Thyroid gland (tissue), 4 donors: ENCODE measurements at regions not wholly inside any gene's neighbourhood (a gene's known extent, or its start where the extent isn't known, plus 50 kb on each side); places are given as distances from the start of the nearest gene placed in this dataset.

Source experiments
- DNase-seq, 2 donors: peaks; one replicate each; pipeline ENCODE4 v3.0.0-alpha.2; 2019
- H3K27ac ChIP-seq, 3 donors: fragments of 200-600 bp; sonication (generic); 1 replicate in 2 of 3; 2 replicates in 1 of 3; pipeline ENCODE4 v1.5.1; 2016 to 2019; ENCODE audit warnings: mild to moderate bottlenecking in 1 of 3, moderate library complexity in 1 of 3
- H3K27me3 ChIP-seq: fragments of 200-600 bp; sonication (generic); one replicate; pipeline ENCODE4 v1.5.1; 2019
- H3K36me3 ChIP-seq, 2 donors: fragments of 200-600 bp; sonication (generic); one replicate each; pipeline ENCODE4 v1.5.1; 2016 to 2019
- H3K4me1 ChIP-seq, 2 donors: fragments of 200-600 bp; sonication (generic); one replicate each; pipeline ENCODE4 v1.5.1; 2017 to 2019
- H3K4me3 ChIP-seq, 3 donors: fragments of 200-600 bp; sonication (generic); replicated peaks in 1 of 3; 1 replicate in 2 of 3; 2 replicates in 1 of 3; pipeline ENCODE4 v1.5.1; 2016; ENCODE audit warnings: mild to moderate bottlenecking in 1 of 3
- H3K9me3 ChIP-seq: fragments of 200-600 bp; sonication (generic); one replicate; pipeline ENCODE4 v1.5.1; 2017
- POLR2A ChIP-seq, 2 donors: fragments of 450-650 bp; IDR thresholded peaks; one replicate each; pipeline ENCODE4 v1.6.1; 2017; ENCODE audit warnings: antibody characterized with exemption in 2 of 2, mild to moderate bottlenecking in 2 of 2, moderate library complexity in 1 of 2
- whole genome bisulfite sequencing, 2 donors: methylation state at CpG; one replicate each; pipeline ENCODE4 v1.1.5; 2017; 5-methylcytosine and 5-hydroxymethylcytosine counted together
- intact Hi-C: fragments of 100-400 bp; cut with DNase I; formaldehyde crosslinking; loops from one replicate; pipeline ENCODE4 v1.15.1; 2023
- TF ChIP-seq, protein P1 (sequence below), 6 experiments: fragments of 200-600 bp in 3 of 6; fragments of 450-650 bp in 3 of 6; sonication (generic) in 3 of 6; IDR thresholded peaks; one replicate each; pipeline ENCODE4 v1.5.1; 2016 to 2019; ENCODE audit warnings: antibody characterized with exemption in 6 of 6, mild to moderate bottlenecking in 2 of 6, inconsistent platforms in 1 of 6, moderate library complexity in 1 of 6

DNA sequence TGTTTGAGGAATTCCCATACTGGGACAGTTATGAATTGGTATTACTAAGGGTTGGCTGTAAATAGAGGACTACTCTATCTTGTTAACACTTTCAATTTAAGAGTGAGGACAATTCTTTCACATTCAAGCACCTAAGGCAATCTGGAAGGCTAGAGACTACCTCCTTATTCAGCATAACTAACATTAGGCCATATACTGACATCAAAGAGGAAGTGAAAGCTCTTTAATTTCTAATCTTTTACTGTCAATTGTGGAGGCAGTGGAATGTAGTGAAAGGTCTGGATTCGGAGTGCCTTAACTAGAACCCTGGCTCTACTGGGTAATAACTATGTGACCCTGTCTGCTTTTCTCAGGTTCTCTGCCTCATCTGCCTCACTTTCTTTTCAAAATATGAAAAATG lies 134.0 kb downstream of the UFM1 start:
- no peak for TF ChIP-seq POLR2A (IDR thresholded peaks at IDR 0.05)
- TF ChIP-seq, protein P1, sequence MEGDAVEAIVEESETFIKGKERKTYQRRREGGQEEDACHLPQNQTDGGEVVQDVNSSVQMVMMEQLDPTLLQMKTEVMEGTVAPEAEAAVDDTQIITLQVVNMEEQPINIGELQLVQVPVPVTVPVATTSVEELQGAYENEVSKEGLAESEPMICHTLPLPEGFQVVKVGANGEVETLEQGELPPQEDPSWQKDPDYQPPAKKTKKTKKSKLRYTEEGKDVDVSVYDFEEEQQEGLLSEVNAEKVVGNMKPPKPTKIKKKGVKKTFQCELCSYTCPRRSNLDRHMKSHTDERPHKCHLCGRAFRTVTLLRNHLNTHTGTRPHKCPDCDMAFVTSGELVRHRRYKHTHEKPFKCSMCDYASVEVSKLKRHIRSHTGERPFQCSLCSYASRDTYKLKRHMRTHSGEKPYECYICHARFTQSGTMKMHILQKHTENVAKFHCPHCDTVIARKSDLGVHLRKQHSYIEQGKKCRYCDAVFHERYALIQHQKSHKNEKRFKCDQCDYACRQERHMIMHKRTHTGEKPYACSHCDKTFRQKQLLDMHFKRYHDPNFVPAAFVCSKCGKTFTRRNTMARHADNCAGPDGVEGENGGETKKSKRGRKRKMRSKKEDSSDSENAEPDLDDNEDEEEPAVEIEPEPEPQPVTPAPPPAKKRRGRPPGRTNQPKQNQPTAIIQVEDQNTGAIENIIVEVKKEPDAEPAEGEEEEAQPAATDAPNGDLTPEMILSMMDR (IDR thresholded peaks at IDR 0.05): no peak
- intact Hi-C loops: no loop called here
- no peak overlapping the region for H3K27ac ChIP-seq
- no CpG with 5 or more reads among the region's 1 CpG for WGBS, 2 donors
- no peak for DNase-seq
- no peaks in the 10 kb centered on the region for H3K9me3 ChIP-seq
- no peaks in the 10 kb centered on the region for H3K27me3 ChIP-seq
- H3K4me3 ChIP-seq: no peak overlapping the region
- no peaks in the 10 kb centered on the region for H3K4me1 ChIP-seq
- H3K36me3 ChIP-seq: no peaks in the 10 kb centered on the region

GRCh38 chr13:38490657-38491056 lies 141.0 kb downstream of the UFM1 start:
- no peak for TF ChIP-seq POLR2A (IDR thresholded peaks at IDR 0.05)
- TF ChIP-seq, protein P1 (IDR thresholded peaks at IDR 0.05): no peak
- intact Hi-C loops: no loop called here
- Histone ChIP-seq H3K9me3 (no peaks in the 10 kb centered on the region), H3K27ac (no peak overlapping the region), H3K27me3 (no peaks in the 10 kb centered on the region), H3K36me3 (no peaks in the 10 kb centered on the region), H3K4me3 (no peak overlapping the region), H3K4me1 (no peaks in the 10 kb centered on the region)
- no peak for DNase-seq
- 63 to 97% methylated on average over 2 to 3 of the region's 3 CpGs for WGBS, 2 donors

DNA sequence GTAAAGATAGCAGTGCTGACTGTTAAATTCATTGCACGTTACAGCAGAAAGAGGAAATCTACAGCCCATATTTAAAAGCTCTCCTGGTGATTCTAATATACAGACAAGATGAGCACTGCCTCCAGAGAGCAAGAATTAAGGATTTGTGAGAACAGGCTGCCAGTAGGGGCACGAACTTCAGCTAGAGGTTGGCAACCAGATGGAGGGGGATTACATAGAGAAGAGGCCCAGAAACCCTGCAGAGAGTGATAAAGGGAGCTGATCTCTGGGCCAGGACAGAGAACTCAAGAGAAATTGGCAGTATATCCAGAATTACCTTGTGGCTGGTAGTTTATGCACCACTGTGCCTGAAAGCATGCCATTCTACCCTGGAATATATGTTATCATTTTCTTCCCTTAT lies 144.8 kb downstream of the UFM1 start:
- DNase-seq: no peak
- no peaks in the 10 kb centered on the region for H3K4me1 ChIP-seq
- intact Hi-C loops: no loop called here
- no peaks in the 10 kb centered on the region for H3K36me3 ChIP-seq
- 68 to 77% methylated on average over 2 of the region's 2 CpGs for WGBS, 2 donors
- H3K27ac ChIP-seq: no peak overlapping the region
- H3K4me3 ChIP-seq: no peak overlapping the region
- H3K9me3 ChIP-seq: no peaks in the 10 kb centered on the region
- TF ChIP-seq, protein P1 (IDR thresholded peaks at IDR 0.05): no peak
- TF ChIP-seq POLR2A (IDR thresholded peaks at IDR 0.05): no peak
- H3K27me3 ChIP-seq: no peaks in the 10 kb centered on the region

DNA sequence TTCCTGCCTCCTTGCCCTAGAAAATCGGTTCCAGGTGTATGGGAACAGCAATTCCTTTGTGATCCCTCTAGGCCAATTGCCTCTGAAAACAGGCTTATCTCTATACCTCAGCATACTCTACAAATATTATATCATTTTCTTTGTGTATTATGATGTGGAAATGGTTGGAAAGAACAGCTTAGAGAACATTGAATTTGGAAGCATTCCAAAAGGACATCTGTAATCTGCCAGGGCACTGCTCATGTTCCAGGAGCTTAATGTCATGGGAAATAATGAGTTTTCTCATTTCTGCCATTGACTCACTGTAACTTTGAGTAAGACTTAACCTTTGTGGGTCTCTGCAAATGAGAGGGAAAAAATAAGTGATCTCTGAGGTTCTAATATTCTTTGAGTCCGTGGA lies 147.3 kb downstream of the UFM1 start:
- no peak for DNase-seq
- H3K4me1 ChIP-seq: no peaks in the 10 kb centered on the region
- H3K36me3 ChIP-seq: no peaks in the 10 kb centered on the region
- H3K27me3 ChIP-seq: no peaks in the 10 kb centered on the region
- TF ChIP-seq POLR2A (IDR thresholded peaks at IDR 0.05): no peak
- TF ChIP-seq, protein P1 (IDR thresholded peaks at IDR 0.05): no peak
- H3K4me3 ChIP-seq: no peak overlapping the region
- H3K27ac ChIP-seq: no peak overlapping the region
- WGBS, 2 donors: 67 to 79% methylated on average over 2 of the region's 2 CpGs
- no peaks in the 10 kb centered on the region for H3K9me3 ChIP-seq
- intact Hi-C loops: no loop called here

DNA sequence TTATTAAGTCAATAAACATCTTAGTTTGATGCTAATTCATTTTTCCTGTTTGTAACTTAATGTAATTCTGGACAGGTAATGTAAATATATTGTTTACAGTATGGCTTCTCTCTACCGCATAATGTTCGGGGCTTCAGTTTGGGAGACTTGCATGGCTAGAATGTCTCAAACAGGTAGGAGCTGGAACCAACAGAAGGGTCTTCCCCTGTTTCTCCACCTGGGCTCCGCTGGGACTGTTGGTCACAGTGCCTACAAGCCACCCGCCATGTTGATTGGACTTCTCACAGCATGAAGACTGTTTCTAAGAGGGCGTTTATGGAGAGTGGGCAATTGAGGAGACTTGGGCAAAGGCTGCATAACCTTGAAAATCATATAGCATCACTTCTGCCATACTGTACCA lies 148.6 kb downstream of the UFM1 start:
- no peak overlapping the region for H3K27ac ChIP-seq
- H3K4me3 ChIP-seq: no peak overlapping the region
- TF ChIP-seq, protein P1 (IDR thresholded peaks at IDR 0.05): no peak
- no peak for TF ChIP-seq POLR2A (IDR thresholded peaks at IDR 0.05)
- no peaks in the 10 kb centered on the region for H3K36me3 ChIP-seq
- 93 to 99% methylated on average over 5 of the region's 5 CpGs for WGBS, 2 donors
- no peaks in the 10 kb centered on the region for H3K27me3 ChIP-seq
- H3K4me1 ChIP-seq: no peaks in the 10 kb centered on the region
- H3K9me3 ChIP-seq: no peaks in the 10 kb centered on the region
- no peak for DNase-seq
- intact Hi-C loops: no loop called here
